HepG2 (cell line): ENCODE measurements at regions not wholly inside any gene's neighbourhood (a gene's known extent, or its start where the extent isn't known, plus 50 kb on each side); places are given as distances from the start of the nearest gene placed in this dataset.

Experiments
- ATAC-seq: fragments of 200-7000 bp; cut with Tn5 transposase; 3 replicates; pipeline ENCODE4 v1.9.1; 2020; ENCODE audit warnings: mild to moderate bottlenecking, moderate library complexity
- BruUV-seq: library from RNA; stranded (reverse); fragments of 400-500 nt; replicated peaks from 2 replicates; lab custom pipeline; 2021; lab: Mats Ljungman, UMichigan
- CTCF ChIA-PET: fragments of 300-600 bp; formaldehyde crosslinking; extraction: SDS; loops from one replicate; lab custom pipeline; 2021; ENCODE audit warnings: low total read pairs, inconsistent platforms, low intra/inter-chr PET ratio; lab: Yijun Ruan, JAX
- POLR2A ChIA-PET: fragments of 350-600 bp; sonication (Branson Sonifier 250); formaldehyde crosslinking; loops from one replicate; lab custom pipeline; 2020; ENCODE audit warnings: antibody characterized with exemption, inconsistent platforms; lab: Yijun Ruan, JAX
- DNase-seq: peaks from one replicate; pipeline ENCODE4 v3.0.0-alpha.2; 2015; ENCODE audit warnings: low spot score
- FAIRE-seq: peaks from 3 replicates; lab custom pipeline; 2011; peaks lifted over from hg19 to GRCh38; lab: Jason Lieb, UNC
- H2AFZ ChIP-seq: one replicate; pipeline ENCODE4 v1.6.1; 2011; ENCODE audit warnings: low read length, inconsistent platforms
- H3K27ac ChIP-seq: fragments of 300-600 bp; 3 replicates; pipeline ENCODE4 v1.8.0; 2011; ENCODE audit warnings: mixed run types, mild to moderate bottlenecking, mixed read lengths, low read length, inconsistent platforms; ENCODE audit not compliant: insufficient read depth; ENCODE audit errors: extremely low read length
- H3K27me3 ChIP-seq, 2 experiments: fragments of 200-600 bp in 1 of 2; 2 replicates in 1 of 2; 3 replicates in 1 of 2; pipeline versions ENCODE4 v1.6.0 to v1.8.0; 2011; ENCODE audit warnings: low read length in 2 of 2, mild to moderate bottlenecking in 2 of 2, moderate library complexity in 2 of 2, inconsistent platforms in 1 of 2; ENCODE audit not compliant: insufficient read depth in 2 of 2, control insufficient read depth in 1 of 2
- H3K36me3 ChIP-seq, 2 experiments: fragments of 200-600 bp in 1 of 2; replicated peaks in 1 of 2; 2 replicates in 1 of 2; 3 replicates in 1 of 2; pipeline versions ENCODE4 v1.5.1 to v1.8.0; 2011; ENCODE audit warnings: low read length in 2 of 2, inconsistent platforms in 1 of 2; ENCODE audit not compliant: insufficient read depth in 2 of 2, control insufficient read depth in 1 of 2
- H3K4me1 ChIP-seq: 2 replicates; pipeline ENCODE4 v1.5.1; 2012; ENCODE audit warnings: low read length, inconsistent platforms; ENCODE audit not compliant: insufficient read depth
- H3K4me2 ChIP-seq: 2 replicates; pipeline ENCODE4 v1.6.0; 2011; ENCODE audit warnings: low read depth, low read length, inconsistent platforms
- H3K4me3 ChIP-seq, 3 experiments: fragments of 200-600 bp in 1 of 3; sonication (generic), shearing (Covaris generic) in 1 of 3; replicated peaks in 1 of 3; 2 replicates each; pipeline ENCODE4 v1.5.1; 2011 to 2016; ENCODE audit warnings: low read length in 3 of 3, inconsistent platforms in 2 of 3, low read depth in 2 of 3, mild to moderate bottlenecking in 2 of 3, control low read depth in 1 of 3, mixed read lengths in 1 of 3; ENCODE audit not compliant: insufficient read depth in 1 of 3
- H3K79me2 ChIP-seq: one replicate; pipeline ENCODE4 v1.6.1; 2011; ENCODE audit warnings: low read length, inconsistent platforms; ENCODE audit not compliant: insufficient read depth
- H3K9ac ChIP-seq: 2 replicates; pipeline ENCODE4 v1.6.0; 2011; ENCODE audit warnings: mild to moderate bottlenecking, low read depth, low read length, inconsistent platforms; ENCODE audit not compliant: insufficient read depth
- H3K9me3 ChIP-seq: 2 replicates; pipeline ENCODE4 v1.5.1; 2012; ENCODE audit warnings: mild to moderate bottlenecking, low read length
- H4K20me1 ChIP-seq: 2 replicates; pipeline ENCODE4 v1.6.0; 2011; ENCODE audit warnings: inconsistent platforms, mild to moderate bottlenecking, low read length, moderate library complexity; ENCODE audit not compliant: insufficient read depth
- CEBPB ChIP-seq: IDR thresholded peaks from 2 replicates; pipeline ENCODE4 v1.6.1; 2011; ENCODE audit warnings: low read depth, low read length, improper control_type of control experiment, borderline replicate concordance
- HNF1A ChIP-seq, 2 experiments: sonication (generic) in 1 of 2; formaldehyde crosslinking in 1 of 2; IDR thresholded peaks; 2 replicates each; pipeline versions ENCODE4 v1.4.0 to v1.6.1; 2016 to 2020; ENCODE audit warnings: borderline replicate concordance in 1 of 2, low read depth in 1 of 2, mild to moderate bottlenecking in 1 of 2, missing genetic modification reagents in 1 of 2
- RAD21 ChIP-seq: fragments of 450-650 bp; formaldehyde crosslinking; IDR thresholded peaks from 2 replicates; pipeline ENCODE4 v1.5.0; 2020; ENCODE audit warnings: mild to moderate bottlenecking
- TRIM22 ChIP-seq: fragments of 450-650 bp; IDR thresholded peaks from 2 replicates; pipeline ENCODE4 v1.6.1; 2017
- ZNF510 ChIP-seq: sonication (generic); formaldehyde crosslinking; IDR thresholded peaks from 2 replicates; pipeline ENCODE4 v1.4.0; 2020; ENCODE audit warnings: low read depth, mild to moderate bottlenecking, missing genetic modification reagents
- ZNF605 ChIP-seq: sonication (generic); formaldehyde crosslinking; IDR thresholded peaks from 2 replicates; pipeline ENCODE4 v1.8.0; 2022; ENCODE audit warnings: mild to moderate bottlenecking, missing genetic modification reagents
- WGBS: methylation state at CpG from one replicate; pipeline ENCODE4 v1.1.6; 2017; ENCODE audit warnings: low lambda C conversion rate; 5-methylcytosine and 5-hydroxymethylcytosine counted together
- in situ Hi-C: cut with HindIII; loops from 2 replicates; pipeline ENCODE4 v1.10.0; 2017; ENCODE audit warnings: low pct_unique_long_range_greater_than_20kb; ENCODE audit not compliant: extremely low pct_ligation_motif_present
- intact Hi-C: fragments of 100-400 bp; cut with micrococcal nuclease; formaldehyde crosslinking; loops from one replicate; pipeline ENCODE4 v1.10.0; 2022; ENCODE audit not compliant: unreplicated experiment

- in situ Hi-C loops = no loop called here
- no peak overlapping the region for H3K4me2 ChIP-seq
- H3K4me3 ChIP-seq = no peak overlapping the region
- no peaks in the 10 kb centered on the region for H3K79me2 ChIP-seq
- H4K20me1 ChIP-seq = no peaks in the 10 kb centered on the region
- DNase-seq (no peak), FAIRE-seq (no peak), ATAC-seq (no peak)
- ChIA-PET CTCF (no interaction called here), POLR2A (no interaction called here)
- no TSS peak for BruUV-seq
- no peak overlapping the region for H3K9ac ChIP-seq
- H3K36me3 ChIP-seq = no peaks in the 10 kb centered on the region
- no peaks in the 10 kb centered on the region for H3K4me1 ChIP-seq
- TF ChIP-seq RAD21 (CRISPR knock-in tag) = no peak
- TF ChIP-seq TRIM22 = no peak
- no peak for TF ChIP-seq ZNF605 (CRISPR knock-in tag)
- no peak for TF ChIP-seq CEBPB
- no peak for TF ChIP-seq HNF1A (IDR thresholded peaks at IDR 0.05; ENCODE audit: low read depth)
- TF ChIP-seq HNF1A (CRISPR knock-in tag; IDR thresholded peaks at IDR 0.05; ENCODE audit: borderline replicate concordance) = no peak
- no peak for TF ChIP-seq ZNF510 (CRISPR knock-in tag)
- H3K9me3 ChIP-seq = no peaks in the 10 kb centered on the region
- no peak overlapping the region for H2AFZ ChIP-seq
- 14% methylated on average over 1 of the region's 1 CpG for WGBS
- intact Hi-C loops = no loop called here
- H3K27me3 ChIP-seq = no peaks in the 10 kb centered on the region; a peak in 1 of 5 replicates
- no peak overlapping the region for H3K27ac ChIP-seq
Observed at GRCh38 chr4:99759988-99760387, 56.6 kb upstream of the DAPP1 start.
